Esophagus squamous epithelium (tissue), 5 donors: ENCODE measurements at regions not wholly inside any gene's neighbourhood (a gene's known extent, or its start where the extent isn't known, plus 50 kb on each side); places are given as distances from the start of the nearest gene placed in this dataset.

ENCODE experiments used
- DNase-seq: peaks from one replicate; lab custom pipeline; 2025; lab: John Stamatoyannopoulos, UW
- H3K27ac ChIP-seq, 4 donors: fragments of 200-600 bp; sonication (generic); one replicate each; pipeline ENCODE4 v1.5.1; 2016 to 2019; ENCODE audit warnings: mild to moderate bottlenecking in 1 of 4
- H3K27me3 ChIP-seq, 4 donors: fragments of 200-600 bp; sonication (generic); 1 replicate in 3 of 4; 2 replicates in 1 of 4; pipeline versions ENCODE4 v1.5.1 to v1.6.0; 2017 to 2021; ENCODE audit warnings: antibody characterized with exemption in 1 of 4
- H3K36me3 ChIP-seq, 3 donors: fragments of 200-600 bp; sonication (generic); one replicate each; pipeline ENCODE4 v1.5.1; 2016 to 2019
- H3K4me1 ChIP-seq, 3 donors: fragments of 200-600 bp; sonication (generic); one replicate each; pipeline ENCODE4 v1.5.1; 2017 to 2019
- H3K4me3 ChIP-seq, 4 donors: fragments of 200-600 bp; sonication (generic); 1 replicate in 3 of 4; 2 replicates in 1 of 4; pipeline ENCODE4 v1.5.1; 2016 to 2019; ENCODE audit warnings: mild to moderate bottlenecking in 2 of 4, moderate library complexity in 1 of 4
- H3K9me3 ChIP-seq, 3 donors: fragments of 200-600 bp; sonication (generic); one replicate each; pipeline ENCODE4 v1.5.1; 2016 to 2019
- CTCF ChIP-seq, 6 experiments: fragments of 450-650 bp in 4 of 6; fragments of 200-600 bp in 2 of 6; sonication (generic) in 2 of 6; IDR thresholded peaks; one replicate each; pipeline ENCODE4 v1.5.1; 2016 to 2019; ENCODE audit warnings: antibody characterized with exemption in 6 of 6, mild to moderate bottlenecking in 4 of 6, moderate library complexity in 4 of 6
- POLR2A ChIP-seq, 4 donors: fragments of 450-650 bp; IDR thresholded peaks; one replicate each; pipeline ENCODE4 v1.6.1; 2017; ENCODE audit warnings: antibody characterized with exemption in 4 of 4, mild to moderate bottlenecking in 4 of 4, moderate library complexity in 3 of 4
- WGBS, 2 donors: methylation state at CpG; one replicate each; pipeline ENCODE4 v1.1.5; 2018; 5-methylcytosine and 5-hydroxymethylcytosine counted together
- intact Hi-C: fragments of 100-400 bp; cut with DNase I; formaldehyde crosslinking; loops from one replicate; pipeline ENCODE4 v1.15.0; 2022
- donor health status: DM: yes; HTN: yes; CAD: no.

GRCh38 chr18:38297910-38298309 lies 732.3 kb upstream of the CELF4 start:
- H3K27ac ChIP-seq: no peak overlapping the region
- H3K9me3 ChIP-seq: no peaks in the 10 kb centered on the region
- no peak overlapping the region for H3K4me3 ChIP-seq
- no peaks in the 10 kb centered on the region for H3K27me3 ChIP-seq
- H3K36me3 ChIP-seq: no peaks in the 10 kb centered on the region
- TF ChIP-seq POLR2A (IDR thresholded peaks at IDR 0.05) (no peak), CTCF (IDR thresholded peaks at IDR 0.05) (no peak)
- DNase-seq: no peak
- WGBS, 2 donors: 69 to 82% methylated on average over 4 of the region's 4 CpGs
- no peaks in the 10 kb centered on the region for H3K4me1 ChIP-seq
- intact Hi-C loops: no loop called here

- no peak for DNase-seq
- no peaks in the 10 kb centered on the region for H3K27me3 ChIP-seq
- intact Hi-C loops: no loop called here
- no peaks in the 10 kb centered on the region for H3K9me3 ChIP-seq
- TF ChIP-seq POLR2A (IDR thresholded peaks at IDR 0.05) (no peak), CTCF (IDR thresholded peaks at IDR 0.05) (no peak)
- H3K4me1 ChIP-seq: no peaks in the 10 kb centered on the region
- no peaks in the 10 kb centered on the region for H3K36me3 ChIP-seq
- 73 to 89% methylated on average over 1 of the region's 1 CpG for WGBS, 2 donors
- no peak overlapping the region for H3K4me3 ChIP-seq
- no peak overlapping the region for H3K27ac ChIP-seq
These were observed 724.6 kb upstream of the CELF4 start for GRCh38 chr18:38290229-38290628.

GRCh38 chr18:38284972-38285371 lies 719.4 kb upstream of the CELF4 start:
- WGBS, 2 donors: 39 to 51% methylated on average over 3 of the region's 3 CpGs
- Histone ChIP-seq H3K36me3 (no peaks in the 10 kb centered on the region), H3K4me1 (no peaks in the 10 kb centered on the region), H3K9me3 (no peaks in the 10 kb centered on the region), H3K27ac (no peak overlapping the region), H3K4me3 (no peak overlapping the region), H3K27me3 (no peaks in the 10 kb centered on the region)
- intact Hi-C loops: no loop called here
- TF ChIP-seq POLR2A (IDR thresholded peaks at IDR 0.05): no peak
- TF ChIP-seq CTCF (IDR thresholded peaks at IDR 0.05): no peak
- no peak for DNase-seq

GRCh38 chr18:38263066-38263465 lies 697.5 kb upstream of the CELF4 start:
- intact Hi-C loops: no loop called here
- Histone ChIP-seq H3K27me3 (no peaks in the 10 kb centered on the region), H3K9me3 (no peaks in the 10 kb centered on the region), H3K4me1 (no peaks in the 10 kb centered on the region), H3K4me3 (no peak overlapping the region), H3K36me3 (no peaks in the 10 kb centered on the region), H3K27ac (no peak overlapping the region)
- 52 to 85% methylated on average over 2 of the region's 2 CpGs for WGBS, 2 donors
- TF ChIP-seq POLR2A (IDR thresholded peaks at IDR 0.05): no peak
- TF ChIP-seq CTCF (IDR thresholded peaks at IDR 0.05): no peak
- no peak for DNase-seq

- no peaks in the 10 kb centered on the region for H3K36me3 ChIP-seq
- H3K4me1 ChIP-seq: no peaks in the 10 kb centered on the region
- no peaks in the 10 kb centered on the region for H3K27me3 ChIP-seq
- no peak for TF ChIP-seq POLR2A (IDR thresholded peaks at IDR 0.05)
- TF ChIP-seq CTCF (IDR thresholded peaks at IDR 0.05): no peak
- intact Hi-C loops: no loop called here
- no peak for DNase-seq
- no peak overlapping the region for H3K4me3 ChIP-seq
- no peak overlapping the region for H3K27ac ChIP-seq
- H3K9me3 ChIP-seq: no peaks in the 10 kb centered on the region
These were observed 697.1 kb upstream of the CELF4 start for GRCh38 chr18:38262661-38263060.
